GM12878 (cell line): ENCODE measurements at regions not wholly inside any gene's neighbourhood (a gene's known extent, or its start where the extent isn't known, plus 50 kb on each side); places are given as distances from the start of the nearest gene placed in this dataset.

Experiments
- ATAC-seq: fragments of 200-7000 bp; cut with Tn5 transposase; 3 replicates; pipeline ENCODE4 v1.9.1; 2020; ENCODE audit warnings: mild to moderate bottlenecking, moderate library complexity
- BruUV-seq: library from RNA; stranded (reverse); fragments of 400-500 nt; replicated peaks from 2 replicates; lab custom pipeline; 2021; lab: Mats Ljungman, UMichigan
- CTCF ChIA-PET: fragments of 300-600 bp; sonication (Branson Sonifier 250); formaldehyde crosslinking; extraction: SDS; loops from one replicate; lab custom pipeline; 2021; ENCODE audit warnings: inconsistent platforms; lab: Yijun Ruan, JAX
- POLR2A ChIA-PET: fragments of 350-600 bp; formaldehyde crosslinking; extraction: SDS; loops from one replicate; lab custom pipeline; 2021; ENCODE audit warnings: inconsistent platforms; lab: Charles Lee
- RAD21 ChIA-PET: fragments of 300-600 bp; sonication (Branson Sonifier 250); formaldehyde crosslinking; loops from one replicate; lab custom pipeline; 2023; ENCODE audit warnings: antibody characterized with exemption; ENCODE audit not compliant: unreplicated experiment; lab: Charles Lee
- SMC1A ChIA-PET: fragments of 300-600 bp; sonication (Branson Sonifier 250); formaldehyde crosslinking; loops from one replicate; lab custom pipeline; 2023; ENCODE audit not compliant: unreplicated experiment, uncharacterized antibody; lab: Charles Lee
- DNase-seq: peaks from one replicate; pipeline ENCODE4 v3.0.0-alpha.2; 2011; ENCODE audit warnings: low read depth, low spot score
- FAIRE-seq: peaks from 3 replicates; lab custom pipeline; 2011; peaks lifted over from hg19 to GRCh38; lab: Jason Lieb, UNC
- H2AFZ ChIP-seq: 2 replicates; pipeline ENCODE4 v1.6.0; 2011; ENCODE audit warnings: low read depth, low read length, control low read depth; ENCODE audit not compliant: control insufficient read depth
- H3K27ac ChIP-seq: 2 replicates; pipeline ENCODE4 v1.5.1; 2011; ENCODE audit warnings: control low read depth; ENCODE audit not compliant: control insufficient read depth, insufficient read depth
- H3K27me3 ChIP-seq, 2 experiments: replicated peaks in 1 of 2; 2 replicates each; pipeline versions ENCODE4 v1.6.0 to v1.6.1; 2011; ENCODE audit warnings: low read length in 1 of 2; ENCODE audit not compliant: control insufficient read depth in 2 of 2, insufficient read depth in 2 of 2
- H3K36me3 ChIP-seq, 2 experiments: 2 replicates each; pipeline ENCODE4 v1.5.1; 2011; ENCODE audit warnings: low read length in 1 of 2; ENCODE audit not compliant: control insufficient read depth in 2 of 2, insufficient read depth in 2 of 2
- H3K4me1 ChIP-seq: 2 replicates; pipeline ENCODE4 v1.6.1; 2011; ENCODE audit warnings: mild to moderate bottlenecking, low read length, moderate library complexity, mixed read lengths; ENCODE audit not compliant: control insufficient read depth, insufficient read depth
- H3K4me2 ChIP-seq: 2 replicates; pipeline ENCODE4 v1.6.0; 2011; ENCODE audit warnings: control low read depth; ENCODE audit not compliant: control insufficient read depth, insufficient read depth
- H3K4me3 ChIP-seq: fragments of 200-600 bp; sonication (generic); 2 replicates; pipeline ENCODE4 v1.5.1; 2016
- H3K79me2 ChIP-seq: 2 replicates; pipeline ENCODE4 v1.6.0; 2011; ENCODE audit warnings: low read length; ENCODE audit not compliant: control insufficient read depth, insufficient read depth
- H3K9ac ChIP-seq: 2 replicates; pipeline ENCODE4 v1.8.0; 2011; ENCODE audit warnings: low read length, control low read depth, mixed read lengths; ENCODE audit not compliant: control insufficient read depth, insufficient read depth
- H3K9me3 ChIP-seq: replicated peaks from 3 replicates; pipeline ENCODE4 v1.5.1; 2011; ENCODE audit warnings: mild to moderate bottlenecking, low read length; ENCODE audit not compliant: control insufficient read depth, insufficient read depth
- H4K20me1 ChIP-seq: 2 replicates; pipeline ENCODE4 v1.6.0; 2011; ENCODE audit not compliant: control insufficient read depth, insufficient read depth
- FOXM1 ChIP-seq: IDR thresholded peaks from 2 replicates; pipeline ENCODE4 v1.6.1; 2012; ENCODE audit warnings: low read depth, mild to moderate bottlenecking, inconsistent platforms, low read length, moderate library complexity
- NFIC ChIP-seq: IDR thresholded peaks from 2 replicates; pipeline ENCODE4 v1.6.1; 2012; ENCODE audit warnings: low read depth, mild to moderate bottlenecking, inconsistent platforms, low read length, moderate library complexity
- SMARCA5 ChIP-seq: fragments of 450-650 bp; IDR thresholded peaks from 2 replicates; pipeline ENCODE4 v1.6.1; 2017; ENCODE audit warnings: mild to moderate bottlenecking
- WGBS: methylation state at CpG from one replicate; pipeline ENCODE4 v1.1.6; 2016; ENCODE audit warnings: low lambda C conversion rate; ENCODE audit not compliant: insufficient replicate concordance, insufficient coverage; ENCODE audit errors: missing lambda C conversion rate; 5-methylcytosine and 5-hydroxymethylcytosine counted together
- in situ Hi-C: fragments of 300-500 bp; cut with MboI; formaldehyde crosslinking; loops from 9 replicates; pipeline ENCODE4 v1.14.3; 2018; ENCODE audit warnings: mixed read lengths
- intact Hi-C: fragments of 100-400 bp; cut with micrococcal nuclease; formaldehyde crosslinking; loops from one replicate; pipeline ENCODE4 v1.14.2; 2022; ENCODE audit not compliant: unreplicated experiment
- TF ChIP-seq, protein P1 (sequence below): IDR thresholded peaks from 2 replicates; pipeline ENCODE4 v1.6.1; 2011; ENCODE audit warnings: borderline replicate concordance, low read depth, mild to moderate bottlenecking, moderate library complexity, low read length; ENCODE audit not compliant: insufficient read depth, poor library complexity, severe bottlenecking

DNA sequence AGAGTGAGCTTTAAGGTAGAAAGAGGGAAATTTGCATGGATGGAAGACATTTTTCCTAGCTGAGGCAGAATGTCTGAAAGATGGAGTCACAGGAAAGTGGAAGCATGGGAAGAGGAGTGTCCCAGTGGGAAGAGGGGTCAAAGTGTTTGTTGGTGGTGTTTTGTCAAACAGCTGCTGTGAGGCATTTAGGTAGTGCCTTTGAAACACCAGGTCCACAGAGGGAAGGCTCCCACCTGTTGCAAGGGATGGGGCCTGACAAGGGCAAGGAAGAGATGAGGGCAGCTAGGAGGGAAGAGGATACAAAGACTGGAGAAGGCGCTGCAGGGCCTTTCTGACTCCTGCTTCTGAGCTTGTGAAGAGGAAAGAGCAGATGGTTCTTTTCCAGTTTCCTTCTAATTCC is 91.8 kb upstream of the CISTR start:
- ChIA-PET CTCF (interaction anchor here (1.1 kb wide), 1 partner anchor 50 kb away, joined by 3 read pairs; no protein-coding TSS in a partner anchor), POLR2A (no interaction called here), RAD21 (no interaction called here), SMC1A (no interaction called here)
- no peaks in the 10 kb centered on the region for H4K20me1 ChIP-seq
- in situ Hi-C loops (no loop called here), intact Hi-C loops (no loop called here)
- H3K27me3 ChIP-seq: peaks cover 0 to 5% of the 10 kb centered on the region in 2 experiments; a peak in 3 of 4 replicates
- H3K9me3 ChIP-seq: no peaks in the 10 kb centered on the region
- no peak overlapping the region for H2AFZ ChIP-seq
- DNase-seq (no peak), ATAC-seq (no peak), FAIRE-seq (no peak)
- H3K27ac ChIP-seq: no peak overlapping the region
- TF ChIP-seq SMARCA5: no peak
- TF ChIP-seq FOXM1: no peak
- TF ChIP-seq NFIC: no peak
- H3K9ac ChIP-seq: no peak overlapping the region
- BruUV-seq: no TSS peak
- WGBS: 0% methylated on average over 1 of the region's 1 CpG
- H3K4me3 ChIP-seq: no peak overlapping the region
- no peak overlapping the region for H3K4me2 ChIP-seq
- H3K4me1 ChIP-seq: no peaks in the 10 kb centered on the region
- H3K79me2 ChIP-seq: no peaks in the 10 kb centered on the region
- no peaks in the 10 kb centered on the region for H3K36me3 ChIP-seq

GRCh38 chr12:53844994-53845844 is 93.4 kb upstream of the HOXC13 start:
- RAD21 ChIA-PET: no interaction called here
- CTCF ChIA-PET: no interaction called here
- H3K27me3 ChIP-seq: peaks cover 0 to 5% of the 10 kb centered on the region in 2 experiments; a peak in 3 of 4 replicates
- no peak for DNase-seq
- SMC1A ChIA-PET: no interaction called here
- TF ChIP-seq, protein P1, sequence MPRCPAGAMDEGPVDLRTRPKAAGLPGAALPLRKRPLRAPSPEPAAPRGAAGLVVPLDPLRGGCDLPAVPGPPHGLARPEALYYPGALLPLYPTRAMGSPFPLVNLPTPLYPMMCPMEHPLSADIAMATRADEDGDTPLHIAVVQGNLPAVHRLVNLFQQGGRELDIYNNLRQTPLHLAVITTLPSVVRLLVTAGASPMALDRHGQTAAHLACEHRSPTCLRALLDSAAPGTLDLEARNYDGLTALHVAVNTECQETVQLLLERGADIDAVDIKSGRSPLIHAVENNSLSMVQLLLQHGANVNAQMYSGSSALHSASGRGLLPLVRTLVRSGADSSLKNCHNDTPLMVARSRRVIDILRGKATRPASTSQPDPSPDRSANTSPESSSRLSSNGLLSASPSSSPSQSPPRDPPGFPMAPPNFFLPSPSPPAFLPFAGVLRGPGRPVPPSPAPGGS: no peak
- in situ Hi-C loops: no loop called here
- H3K4me1 ChIP-seq: no peaks in the 10 kb centered on the region
- POLR2A ChIA-PET: no interaction called here
- WGBS: 6% methylated on average over 5 of the region's 5 CpGs
- no peak overlapping the region for H2AFZ ChIP-seq
- no peak overlapping the region for H3K4me2 ChIP-seq
- intact Hi-C loops: no loop called here
- no peaks in the 10 kb centered on the region for H3K9me3 ChIP-seq
- H4K20me1 ChIP-seq: no peaks in the 10 kb centered on the region
- no peak for ATAC-seq
- no peak overlapping the region for H3K4me3 ChIP-seq
- H3K9ac ChIP-seq: no peak overlapping the region
- H3K36me3 ChIP-seq: no peaks in the 10 kb centered on the region
- H3K27ac ChIP-seq: no peak overlapping the region
- BruUV-seq: no TSS peak
- no peaks in the 10 kb centered on the region for H3K79me2 ChIP-seq
- no peak for FAIRE-seq
